ENCODE measurements at regions not wholly inside any gene's neighbourhood (a gene's known extent, or its start where the extent isn't known, plus 50 kb on each side); places are given as distances from the start of the nearest gene placed in this dataset.

- peaks cover 4% of the 10 kb centered on the region for H3K27me3 Mint-ChIP-seq (ENCODE audit: unreplicated experiment)
- no peak for DNase-seq (ENCODE audit: extremely low spot score, unreplicated experiment)
- peaks cover 3% of the 10 kb centered on the region for H3K9me3 Mint-ChIP-seq (ENCODE audit: unreplicated experiment)
- H3K4me1 Mint-ChIP-seq (ENCODE audit: unreplicated experiment): peaks cover 14% of the 10 kb centered on the region
- H3K4me3 Mint-ChIP-seq (ENCODE audit: unreplicated experiment): no peak overlapping the region
- H3K27ac Mint-ChIP-seq (ENCODE audit: unreplicated experiment): no peak overlapping the region
- no peaks in the 10 kb centered on the region for H3K36me3 Mint-ChIP-seq (ENCODE audit: unreplicated experiment)
- no peak for TF ChIP-seq CTCF (IDR thresholded peaks at IDR 0.05)
Measured at GRCh38 chr9:2356041-2356790, 265.4 kb upstream of the VLDLR start.

- no peak overlapping the region for H3K27ac Mint-ChIP-seq (ENCODE audit: unreplicated experiment)
- H3K9me3 Mint-ChIP-seq (ENCODE audit: unreplicated experiment): no peaks in the 10 kb centered on the region
- no peak overlapping the region for H3K4me3 Mint-ChIP-seq (ENCODE audit: unreplicated experiment)
- no peaks in the 10 kb centered on the region for H3K36me3 Mint-ChIP-seq (ENCODE audit: unreplicated experiment)
- peaks cover 9% of the 10 kb centered on the region for H3K27me3 Mint-ChIP-seq (ENCODE audit: unreplicated experiment)
- DNase-seq (ENCODE audit: extremely low spot score, unreplicated experiment): no peak
- H3K4me1 Mint-ChIP-seq (ENCODE audit: unreplicated experiment): peaks cover 6% of the 10 kb centered on the region
- TF ChIP-seq CTCF (IDR thresholded peaks at IDR 0.05): no peak
Measured at GRCh38 chr9:2359891-2360471, 261.6 kb upstream of the VLDLR start.

GRCh38 chr9:2362150-2362549, 259.4 kb upstream of the VLDLR start:
- DNase-seq (ENCODE audit: extremely low spot score, unreplicated experiment): no peak
- H3K9me3 Mint-ChIP-seq (ENCODE audit: unreplicated experiment): no peaks in the 10 kb centered on the region
- no peaks in the 10 kb centered on the region for H3K4me1 Mint-ChIP-seq (ENCODE audit: unreplicated experiment)
- no peaks in the 10 kb centered on the region for H3K36me3 Mint-ChIP-seq (ENCODE audit: unreplicated experiment)
- no peak overlapping the region for H3K27ac Mint-ChIP-seq (ENCODE audit: unreplicated experiment)
- H3K27me3 Mint-ChIP-seq (ENCODE audit: unreplicated experiment): peaks cover 12% of the 10 kb centered on the region
- no peak for TF ChIP-seq CTCF (IDR thresholded peaks at IDR 0.05)
- H3K4me3 Mint-ChIP-seq (ENCODE audit: unreplicated experiment): no peak overlapping the region

- Mint-ChIP-seq H3K4me1 (ENCODE audit: unreplicated experiment) (no peaks in the 10 kb centered on the region), H3K9me3 (ENCODE audit: unreplicated experiment) (no peaks in the 10 kb centered on the region), H3K4me3 (ENCODE audit: unreplicated experiment) (no peak overlapping the region), H3K36me3 (ENCODE audit: unreplicated experiment) (no peaks in the 10 kb centered on the region), H3K27me3 (ENCODE audit: unreplicated experiment) (peaks cover 12% of the 10 kb centered on the region), H3K27ac (ENCODE audit: unreplicated experiment) (no peak overlapping the region)
- DNase-seq (ENCODE audit: extremely low spot score, unreplicated experiment): no peak
- no peak for TF ChIP-seq CTCF (IDR thresholded peaks at IDR 0.05)
Measured at GRCh38 chr9:2363138-2363745, 258.3 kb upstream of the VLDLR start.

GRCh38 chr9:2363781-2364180, 257.8 kb upstream of the VLDLR start:
- H3K9me3 Mint-ChIP-seq (ENCODE audit: unreplicated experiment): no peaks in the 10 kb centered on the region
- H3K27ac Mint-ChIP-seq (ENCODE audit: unreplicated experiment): no peak overlapping the region
- H3K36me3 Mint-ChIP-seq (ENCODE audit: unreplicated experiment): no peaks in the 10 kb centered on the region
- peaks cover 15% of the 10 kb centered on the region for H3K27me3 Mint-ChIP-seq (ENCODE audit: unreplicated experiment)
- no peak for TF ChIP-seq CTCF (IDR thresholded peaks at IDR 0.05)
- no peak overlapping the region for H3K4me3 Mint-ChIP-seq (ENCODE audit: unreplicated experiment)
- no peak for DNase-seq (ENCODE audit: extremely low spot score, unreplicated experiment)
- no peaks in the 10 kb centered on the region for H3K4me1 Mint-ChIP-seq (ENCODE audit: unreplicated experiment)

All from osteocyte (in vitro differentiated cells).